ENCODE measurements at regions not wholly inside any gene's neighbourhood (a gene's known extent, or its start where the extent isn't known, plus 50 kb on each side); places are given as distances from the start of the nearest gene placed in this dataset.

DNA sequence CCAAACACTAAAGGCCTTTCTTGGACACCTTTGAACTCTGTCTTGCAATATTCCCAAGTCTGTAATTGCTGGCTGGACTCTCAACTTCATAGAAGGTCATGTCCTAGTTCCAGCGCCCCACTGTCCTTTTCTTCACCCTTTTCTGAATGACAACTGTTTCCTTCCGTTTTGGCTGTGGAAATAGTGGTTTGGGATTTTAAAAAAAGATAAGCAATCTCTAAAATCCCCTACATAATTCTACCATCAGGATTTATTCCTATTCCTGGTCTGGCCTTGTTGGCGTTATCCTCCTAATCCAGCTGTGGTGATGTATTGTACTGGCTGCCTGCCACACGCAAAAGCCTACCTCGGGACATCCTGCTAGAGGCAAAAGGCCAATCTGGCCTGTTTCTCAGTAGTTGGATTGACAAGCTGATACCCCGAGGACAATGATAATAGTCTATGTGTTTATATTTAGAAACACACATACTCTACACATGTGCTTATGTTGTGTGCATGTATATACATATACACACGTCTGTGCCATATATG is 440.3 kb upstream of the DPH6 start:
- ATAC-seq (ENCODE audit: low read depth) (no peak), DNase-seq (peak; percentile 4)
- no peaks in the 10 kb centered on the region for H3K79me1 ChIP-seq (ENCODE audit: low read depth in 1 of 2, low read length in 2 of 2)
- no peaks in the 10 kb centered on the region for H3K27me3 ChIP-seq (ENCODE audit: control insufficient read depth, insufficient read depth, low read length)
- H3K14ac ChIP-seq (replicated peaks; ENCODE audit: low read depth, low read length): no peak overlapping the region
- no peaks in the 10 kb centered on the region for H3K9me1 ChIP-seq (ENCODE audit: insufficient read depth, low read length)
- H3K9ac ChIP-seq (ENCODE audit: low read depth, low read length): no peak overlapping the region
- no peaks in the 10 kb centered on the region for H3K4me1 ChIP-seq (ENCODE audit: control insufficient read depth, insufficient read depth, low read length)
- dilution Hi-C loops (cut with HindIII; ENCODE audit: low sequenced_read_pairs, unreplicated experiment): no loop called here
- CTCF ChIA-PET: interaction anchor here (0.6 kb wide), 1 partner anchor 545 kb away, joined by 3 read pairs; no protein-coding TSS in a partner anchor
- no peak overlapping the region for H4K91ac ChIP-seq (ENCODE audit: insufficient read depth, low read depth, low read length)
- no peaks in the 10 kb centered on the region for H4K20me1 ChIP-seq (ENCODE audit: insufficient read depth, low read length)
- H3K56ac ChIP-seq (ENCODE audit: extremely low read depth, insufficient read depth, low read length): no peak overlapping the region
- H3K9me3 ChIP-seq (ENCODE audit: control insufficient read depth, insufficient read depth, low read length): no peaks in the 10 kb centered on the region
- H3K4me3 ChIP-seq (ENCODE audit: insufficient read depth, low read depth, low read length): no peak overlapping the region
- no peak overlapping the region for H2AK5ac ChIP-seq (ENCODE audit: low read depth, low read length)
- BruUV-seq (replicated peaks): no TSS peak
- in situ Hi-C loops (cut with MboI; ENCODE audit: low sequenced_read_pairs): no loop called here
- H2BK5ac ChIP-seq (ENCODE audit: low read depth, low read length, poor library complexity, severe bottlenecking): no peak overlapping the region
- no peaks in the 10 kb centered on the region for H3K36me3 ChIP-seq (ENCODE audit: control insufficient read depth, insufficient read depth, low read length)
- H2AK9ac ChIP-seq (replicated peaks; ENCODE audit: low read depth, low read length, poor library complexity): no peak overlapping the region
- no peak overlapping the region for H4K8ac ChIP-seq (ENCODE audit: low read depth in 2 of 2, low read length in 2 of 2)
- H2AFZ ChIP-seq (replicated peaks; ENCODE audit: low read length, poor library complexity): no peak overlapping the region
- no peak overlapping the region for H2BK120ac ChIP-seq (ENCODE audit: low read depth, low read length)
- H3K4ac ChIP-seq (ENCODE audit: low read depth, low read length): no peak overlapping the region
- TF ChIP-seq RFX5 (IDR thresholded peaks at IDR 0.05; ENCODE audit: low read depth, low read length) (no peak), RAD21 (IDR thresholded peaks at IDR 0.05; ENCODE audit: low read length) (no peak), USF2 (IDR thresholded peaks at IDR 0.05; ENCODE audit: low read depth, low read length) (no peak), CEBPB (IDR thresholded peaks at IDR 0.05; ENCODE audit: low read depth, low read length) (no peak), NFE2L2 (IDR thresholded peaks at IDR 0.05; ENCODE audit: low read depth, low read length) (no peak), ELK1 (IDR thresholded peaks at IDR 0.05; ENCODE audit: borderline replicate concordance, low read depth, low read length) (no peak)
- no peak overlapping the region; the same call in 2 of the 3 replicates for H2BK15ac ChIP-seq (ENCODE audit: low read depth, low read length)
- H4K5ac ChIP-seq (ENCODE audit: low read depth, low read length): no peak overlapping the region
- no peak overlapping the region for H3K27ac ChIP-seq (ENCODE audit: insufficient read depth, low read length)
- H3K23ac ChIP-seq (ENCODE audit: low read depth, low read length): no peak overlapping the region
- no CpG with 5 or more reads among the region's 7 CpGs for WGBS, 2 experiments (ENCODE audit: extremely low coverage in 2 of 2, insufficient read length in 1 of 2)
- H2BK20ac ChIP-seq (ENCODE audit: low read depth, low read length): no peak overlapping the region
- POLR2A ChIA-PET (ENCODE audit: unreplicated experiment): no interaction called here
- no peak overlapping the region for H3K4me2 ChIP-seq (ENCODE audit: low read depth, low read length)
- intact Hi-C loops (cut with micrococcal nuclease): no loop called here
- H3K18ac ChIP-seq (ENCODE audit: low read depth, low read length): no peak overlapping the region

Measured in IMR-90 (cell line).